Right atrium auricular region (tissue), 2 donors: ENCODE measurements at regions not wholly inside any gene's neighbourhood (a gene's known extent, or its start where the extent isn't known, plus 50 kb on each side); places are given as distances from the start of the nearest gene placed in this dataset.

Experiments
- DNase-seq: peaks from one replicate; pipeline ENCODE4 v3.0.0-alpha.2; 2019; ENCODE audit warnings: low spot score
- H3K27ac ChIP-seq, 2 donors: fragments of 200-600 bp; sonication (generic); 1 replicate in 1 of 2; 2 replicates in 1 of 2; pipeline ENCODE4 v1.5.1; 2016 to 2019
- H3K27me3 ChIP-seq, 2 donors: fragments of 200-600 bp; sonication (generic); one replicate each; pipeline versions ENCODE4 v1.5.1 to v1.6.0; 2017 to 2019
- H3K36me3 ChIP-seq: fragments of 200-600 bp; sonication (generic); one replicate; pipeline ENCODE4 v1.5.1; 2016
- H3K4me1 ChIP-seq, 2 donors: fragments of 200-600 bp; sonication (generic); one replicate each; pipeline versions ENCODE4 v1.5.1 to v1.6.0; 2017 to 2019
- H3K4me3 ChIP-seq, 2 donors: fragments of 200-600 bp; sonication (generic); 1 replicate in 1 of 2; 2 replicates in 1 of 2; pipeline ENCODE4 v1.5.1; 2017 to 2019; ENCODE audit warnings: mild to moderate bottlenecking in 1 of 2, moderate library complexity in 1 of 2
- H3K9me3 ChIP-seq, 2 donors: fragments of 200-600 bp; sonication (generic); one replicate each; pipeline ENCODE4 v1.5.1; 2019
- TF ChIP-seq, protein P1 (sequence below), 2 donors: fragments of 200-600 bp; sonication (generic); IDR thresholded peaks; one replicate each; pipeline ENCODE4 v1.5.1; 2019; ENCODE audit warnings: antibody characterized with exemption in 2 of 2

DNA sequence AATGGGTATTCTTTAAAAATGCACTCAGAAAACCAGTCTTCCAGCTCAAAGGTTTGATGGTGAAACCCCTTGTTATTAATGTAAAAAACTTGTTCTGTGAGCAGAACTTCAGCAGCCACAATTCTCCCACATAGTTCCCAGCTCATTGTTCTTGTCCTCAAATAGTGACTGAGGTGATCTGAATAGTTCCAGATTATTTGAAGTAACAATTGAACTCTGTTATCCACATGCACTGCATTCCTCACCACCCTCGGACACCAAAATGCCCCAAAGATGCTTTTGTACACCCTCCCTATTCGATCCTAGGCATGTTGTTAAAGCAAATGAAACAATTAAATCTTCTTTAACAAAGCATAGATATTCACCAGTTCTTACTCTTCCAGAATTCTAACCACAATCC, 2186.8 kb upstream of the CELF4 start:
- Histone ChIP-seq H3K27ac (no peak overlapping the region), H3K4me3 (no peak overlapping the region), H3K27me3 (no peaks in the 10 kb centered on the region), H3K4me1 (no peaks in the 10 kb centered on the region), H3K9me3 (peaks cover 0 to 4% of the 10 kb centered on the region in 2 donors), H3K36me3 (no peaks in the 10 kb centered on the region)
- no peak for DNase-seq
- TF ChIP-seq, protein P1, sequence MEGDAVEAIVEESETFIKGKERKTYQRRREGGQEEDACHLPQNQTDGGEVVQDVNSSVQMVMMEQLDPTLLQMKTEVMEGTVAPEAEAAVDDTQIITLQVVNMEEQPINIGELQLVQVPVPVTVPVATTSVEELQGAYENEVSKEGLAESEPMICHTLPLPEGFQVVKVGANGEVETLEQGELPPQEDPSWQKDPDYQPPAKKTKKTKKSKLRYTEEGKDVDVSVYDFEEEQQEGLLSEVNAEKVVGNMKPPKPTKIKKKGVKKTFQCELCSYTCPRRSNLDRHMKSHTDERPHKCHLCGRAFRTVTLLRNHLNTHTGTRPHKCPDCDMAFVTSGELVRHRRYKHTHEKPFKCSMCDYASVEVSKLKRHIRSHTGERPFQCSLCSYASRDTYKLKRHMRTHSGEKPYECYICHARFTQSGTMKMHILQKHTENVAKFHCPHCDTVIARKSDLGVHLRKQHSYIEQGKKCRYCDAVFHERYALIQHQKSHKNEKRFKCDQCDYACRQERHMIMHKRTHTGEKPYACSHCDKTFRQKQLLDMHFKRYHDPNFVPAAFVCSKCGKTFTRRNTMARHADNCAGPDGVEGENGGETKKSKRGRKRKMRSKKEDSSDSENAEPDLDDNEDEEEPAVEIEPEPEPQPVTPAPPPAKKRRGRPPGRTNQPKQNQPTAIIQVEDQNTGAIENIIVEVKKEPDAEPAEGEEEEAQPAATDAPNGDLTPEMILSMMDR (IDR thresholded peaks at IDR 0.05), result no peak

DNA sequence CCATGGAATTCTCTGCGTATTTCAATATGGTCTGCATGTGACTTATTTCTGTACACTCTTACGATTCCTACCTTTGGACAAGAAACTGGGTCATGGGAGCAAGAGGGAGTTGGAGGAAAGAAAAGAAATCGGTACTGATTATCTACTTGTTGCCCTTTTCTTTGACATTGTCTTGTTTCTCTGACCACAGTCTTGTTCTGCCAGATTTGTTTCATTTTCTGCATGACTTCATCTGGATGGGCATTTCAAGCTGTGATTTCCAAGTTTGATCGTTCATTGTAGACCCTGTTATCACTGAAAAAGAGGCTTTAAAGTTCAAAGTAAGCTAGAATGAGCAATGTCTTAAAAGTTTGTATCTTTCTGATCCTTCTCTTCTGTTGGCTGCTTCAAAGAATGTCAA, 2186.3 kb upstream of the CELF4 start:
- no peak for DNase-seq
- Histone ChIP-seq H3K36me3 (no peaks in the 10 kb centered on the region), H3K27ac (no peak overlapping the region), H3K27me3 (no peaks in the 10 kb centered on the region), H3K4me1 (no peaks in the 10 kb centered on the region), H3K9me3 (no peaks in the 10 kb centered on the region), H3K4me3 (no peak overlapping the region)
- TF ChIP-seq, protein P1 (IDR thresholded peaks at IDR 0.05), result no peak

DNA sequence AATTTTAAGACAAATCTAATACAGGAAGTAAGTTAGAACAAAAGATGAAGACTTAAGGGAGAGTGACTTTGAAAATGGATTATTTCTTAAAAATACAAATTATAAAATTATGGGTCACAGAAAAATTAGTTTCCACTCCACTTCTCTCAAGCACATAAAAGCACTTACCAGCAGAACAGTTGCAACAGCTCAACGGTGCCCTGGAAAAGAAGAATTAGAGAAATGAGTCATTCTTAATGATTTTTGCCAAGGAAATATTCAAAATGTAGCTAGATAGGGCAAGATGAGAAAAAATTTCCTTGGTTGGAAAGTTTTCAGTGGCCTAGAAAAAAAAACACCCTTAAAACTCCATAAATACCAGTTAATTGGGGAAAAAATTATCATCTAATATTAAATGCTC, 2185.6 kb upstream of the CELF4 start:
- TF ChIP-seq, protein P1 (IDR thresholded peaks at IDR 0.05), result no peak
- Histone ChIP-seq H3K4me3 (no peak overlapping the region), H3K36me3 (no peaks in the 10 kb centered on the region), H3K27me3 (no peaks in the 10 kb centered on the region), H3K9me3 (no peaks in the 10 kb centered on the region), H3K27ac (no peak overlapping the region), H3K4me1 (no peaks in the 10 kb centered on the region)
- DNase-seq, result no peak

DNA sequence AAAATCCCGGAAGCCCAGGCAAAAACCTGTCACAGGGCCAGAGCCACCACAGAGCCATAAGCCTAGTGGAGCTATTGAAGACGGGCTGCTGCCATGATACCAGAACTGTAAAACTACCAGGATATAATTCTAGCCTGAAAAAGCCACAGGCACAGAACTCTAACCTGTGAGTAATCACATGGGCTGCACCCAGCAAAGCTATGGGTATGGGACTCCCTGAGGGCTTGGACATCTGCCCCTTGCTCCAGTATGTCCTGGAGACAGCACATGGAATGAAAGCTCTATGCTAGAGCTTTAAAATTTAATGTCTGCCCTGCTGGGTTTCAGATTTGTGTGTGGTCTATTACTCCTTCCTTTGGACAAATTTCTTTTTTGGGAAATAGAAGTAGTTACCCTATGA, 2183.6 kb upstream of the CELF4 start:
- Histone ChIP-seq H3K27ac (no peak overlapping the region), H3K9me3 (no peaks in the 10 kb centered on the region), H3K27me3 (no peaks in the 10 kb centered on the region), H3K4me1 (no peaks in the 10 kb centered on the region), H3K4me3 (no peak overlapping the region), H3K36me3 (no peaks in the 10 kb centered on the region)
- TF ChIP-seq, protein P1 (IDR thresholded peaks at IDR 0.05), result no peak
- DNase-seq, result no peak

DNA sequence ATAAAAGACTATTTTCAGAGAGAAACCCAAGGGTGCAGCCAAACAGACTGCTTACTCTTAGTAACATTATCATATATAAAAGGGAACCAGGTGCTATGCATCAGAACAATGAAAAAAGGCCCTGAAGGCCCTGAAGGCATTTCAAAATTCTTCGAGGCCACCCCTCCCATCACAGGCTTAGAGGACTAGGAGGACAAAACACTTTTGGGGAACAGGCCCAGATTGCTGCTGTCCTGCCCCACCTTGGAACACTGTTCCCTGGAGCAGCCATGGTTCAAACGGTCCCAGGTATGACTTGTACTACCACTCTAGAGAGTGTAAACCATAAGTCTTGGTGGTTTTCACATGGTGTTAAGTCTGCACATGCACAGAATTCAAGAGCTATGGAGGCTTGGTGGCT, 2183.1 kb upstream of the CELF4 start:
- Histone ChIP-seq H3K27ac (no peak overlapping the region), H3K9me3 (no peaks in the 10 kb centered on the region), H3K27me3 (no peaks in the 10 kb centered on the region), H3K36me3 (no peaks in the 10 kb centered on the region), H3K4me1 (no peaks in the 10 kb centered on the region), H3K4me3 (no peak overlapping the region)
- no peak for DNase-seq
- TF ChIP-seq, protein P1 (IDR thresholded peaks at IDR 0.05), result no peak

DNA sequence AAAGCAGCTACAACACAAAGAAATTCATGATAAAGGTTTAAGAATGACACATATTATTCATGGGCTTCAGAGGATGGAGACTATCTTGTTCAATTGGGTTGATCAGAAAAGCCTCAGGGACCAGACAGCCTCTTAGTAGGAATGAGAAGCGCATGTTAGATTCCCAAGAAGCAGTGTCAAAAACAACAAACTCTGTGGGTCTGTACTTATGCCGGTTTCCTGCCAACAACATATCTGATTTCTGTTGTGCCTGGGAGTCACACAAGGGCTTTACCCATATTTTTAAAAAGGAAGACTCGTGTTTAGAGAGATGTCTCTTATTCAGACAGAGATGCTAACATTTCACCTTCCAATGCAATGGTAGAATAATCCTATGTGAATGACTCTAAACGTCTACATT, 2180.6 kb upstream of the CELF4 start:
- no peak overlapping the region for H3K27ac ChIP-seq
- TF ChIP-seq, protein P1 (IDR thresholded peaks at IDR 0.05), result no peak
- H3K4me3 ChIP-seq, result no peak overlapping the region
- DNase-seq, result no peak
- H3K36me3 ChIP-seq, result no peaks in the 10 kb centered on the region
- H3K4me1 ChIP-seq, result no peaks in the 10 kb centered on the region
- H3K9me3 ChIP-seq, result no peaks in the 10 kb centered on the region
- no peaks in the 10 kb centered on the region for H3K27me3 ChIP-seq
